Activated T-cell treated with anti-CD3 and anti-CD28 coated beads, Interleukin-2, amount 50 U/mL, for 4 hours (primary cell): ENCODE measurements at regions not wholly inside any gene's neighbourhood (a gene's known extent, or its start where the extent isn't known, plus 50 kb on each side); places are given as distances from the start of the nearest gene placed in this dataset.
"Not testable (repeated sequence)": the region's sequence is repeated elsewhere in the genome, so short reads cannot be mapped to it uniquely, and the experiment has no call there.

Experiments
- ATAC-seq, 2 donors: fragments of 200-7000 bp; cut with Tn5 transposase; one replicate each; pipeline ENCODE4 v1.10.0; 2021
- DNase-seq: peaks from one replicate; pipeline ENCODE4 v3.0.0-alpha.2; 2020
- H3K27me3 Mint-ChIP-seq: one replicate; pipeline ENCODE4 v1.8.0; 2021; ENCODE audit warnings: low read depth, mixed read lengths
- H3K36me3 Mint-ChIP-seq: one replicate; pipeline ENCODE4 v1.8.0; 2022; ENCODE audit warnings: mixed read lengths; ENCODE audit not compliant: insufficient read depth
- H3K4me1 Mint-ChIP-seq: one replicate; pipeline ENCODE4 v1.8.0; 2021; ENCODE audit warnings: low read depth, mixed read lengths
- H3K4me3 Mint-ChIP-seq: one replicate; pipeline ENCODE4 v1.8.0; 2021; ENCODE audit warnings: mild to moderate bottlenecking, moderate library complexity, mixed read lengths
- H3K9me3 Mint-ChIP-seq: one replicate; pipeline ENCODE4 v1.8.0; 2021; ENCODE audit warnings: mixed read lengths

DNA sequence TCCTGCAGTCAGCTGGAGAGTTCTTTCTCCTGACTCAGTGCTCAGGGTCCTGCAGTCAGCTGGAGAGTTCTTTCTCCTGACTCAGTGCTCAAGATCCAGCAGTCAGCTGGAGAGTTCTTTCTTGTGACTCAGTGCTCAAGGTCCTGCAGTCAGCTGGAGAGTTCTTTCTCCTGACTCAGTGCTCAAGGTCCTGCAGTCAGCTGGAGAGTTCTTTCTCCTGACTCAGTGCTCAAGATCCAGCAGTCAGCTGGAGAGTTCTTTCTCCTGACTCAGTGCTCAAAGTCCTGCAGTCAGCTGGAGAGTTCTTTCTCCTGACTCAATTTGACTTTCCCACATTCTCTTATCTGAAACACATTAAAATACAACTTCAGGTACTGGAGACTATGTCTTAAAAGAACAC lies 1265.9 kb downstream of the CDH8 start:
- DNase-seq, H3K4me3 Mint-ChIP-seq, H3K4me1 Mint-ChIP-seq, ATAC-seq, H3K36me3 Mint-ChIP-seq, H3K27me3 Mint-ChIP-seq: not testable (repeated sequence)
- peaks cover 25% of the 10 kb centered on the region for H3K9me3 Mint-ChIP-seq

DNA sequence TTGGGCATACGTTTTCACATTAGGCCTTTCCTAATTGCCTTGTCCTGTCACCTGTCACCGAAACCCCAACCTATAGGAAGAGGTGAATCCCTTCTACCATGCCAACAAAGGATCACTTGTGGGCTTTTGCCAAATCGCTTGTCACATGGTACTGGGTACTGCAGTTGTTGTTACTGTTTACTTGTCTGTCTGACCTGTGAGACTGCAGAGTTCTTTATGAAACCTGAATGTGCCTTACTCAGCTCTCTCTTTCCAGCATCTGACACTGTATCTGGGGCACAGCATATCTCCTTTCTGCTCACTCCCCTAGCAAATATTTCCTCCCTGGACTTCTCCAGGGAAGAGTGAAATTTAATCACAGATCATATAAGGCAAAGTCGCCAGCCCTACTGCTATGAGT lies 1272.4 kb downstream of the CDH8 start:
- DNase-seq (no peak), ATAC-seq (no peak)
- Mint-ChIP-seq H3K27me3 (no peaks in the 10 kb centered on the region), H3K36me3 (no peaks in the 10 kb centered on the region), H3K4me1 (no peaks in the 10 kb centered on the region), H3K4me3 (no peak overlapping the region), H3K9me3 (peaks cover 23% of the 10 kb centered on the region)

- no peaks in the 10 kb centered on the region for H3K27me3 Mint-ChIP-seq
- ATAC-seq (no peak), DNase-seq (no peak)
- H3K4me3 Mint-ChIP-seq, result no peak overlapping the region
- no peaks in the 10 kb centered on the region for H3K4me1 Mint-ChIP-seq
- H3K36me3 Mint-ChIP-seq, result no peaks in the 10 kb centered on the region
- H3K9me3 Mint-ChIP-seq, result peaks cover 3% of the 10 kb centered on the region
Measured at GRCh38 chr16:60755907-60756306, 1280.3 kb downstream of the CDH8 start.

- peaks cover 14% of the 10 kb centered on the region for H3K9me3 Mint-ChIP-seq
- H3K4me1 Mint-ChIP-seq, result no peaks in the 10 kb centered on the region
- H3K4me3 Mint-ChIP-seq, result no peak overlapping the region
- DNase-seq (no peak), ATAC-seq (no peak)
- no peaks in the 10 kb centered on the region for H3K36me3 Mint-ChIP-seq
- no peaks in the 10 kb centered on the region for H3K27me3 Mint-ChIP-seq
Measured at GRCh38 chr16:60748366-60748765, 1287.9 kb downstream of the CDH8 start.

- Mint-ChIP-seq H3K9me3 (peaks cover 15% of the 10 kb centered on the region), H3K27me3 (no peaks in the 10 kb centered on the region), H3K36me3 (no peaks in the 10 kb centered on the region), H3K4me3 (no peak overlapping the region), H3K4me1 (no peaks in the 10 kb centered on the region)
- ATAC-seq, result no peak
- no peak for DNase-seq
Measured at GRCh38 chr16:60744198-60744597, 1292.0 kb downstream of the CDH8 start.

GRCh38 chr16:60741810-60742209 lies 1294.4 kb downstream of the CDH8 start:
- Mint-ChIP-seq H3K36me3 (no peaks in the 10 kb centered on the region), H3K4me1 (no peaks in the 10 kb centered on the region), H3K27me3 (no peaks in the 10 kb centered on the region), H3K4me3 (no peak overlapping the region), H3K9me3 (peaks cover 5% of the 10 kb centered on the region)
- DNase-seq, result no peak
- ATAC-seq, result no peak

- no peaks in the 10 kb centered on the region for H3K36me3 Mint-ChIP-seq
- no peak for DNase-seq
- H3K4me1 Mint-ChIP-seq, result no peaks in the 10 kb centered on the region
- peaks cover 13% of the 10 kb centered on the region for H3K9me3 Mint-ChIP-seq
- H3K4me3 Mint-ChIP-seq, result no peak overlapping the region
- H3K27me3 Mint-ChIP-seq, result no peaks in the 10 kb centered on the region
- no peak for ATAC-seq
Measured at GRCh38 chr16:60739737-60740683, 1296.2 kb downstream of the CDH8 start.

GRCh38 chr16:60731329-60732050 lies 1304.7 kb downstream of the CDH8 start:
- no peak for DNase-seq
- H3K36me3 Mint-ChIP-seq, result no peaks in the 10 kb centered on the region
- H3K9me3 Mint-ChIP-seq, result peaks cover 35% of the 10 kb centered on the region
- no peaks in the 10 kb centered on the region for H3K4me1 Mint-ChIP-seq
- H3K27me3 Mint-ChIP-seq, result no peaks in the 10 kb centered on the region
- no peak overlapping the region for H3K4me3 Mint-ChIP-seq
- no peak for ATAC-seq

- no peaks in the 10 kb centered on the region for H3K36me3 Mint-ChIP-seq
Measured at GRCh38 chr16:60729051-60729450, 1307.2 kb downstream of the CDH8 start.

DNA sequence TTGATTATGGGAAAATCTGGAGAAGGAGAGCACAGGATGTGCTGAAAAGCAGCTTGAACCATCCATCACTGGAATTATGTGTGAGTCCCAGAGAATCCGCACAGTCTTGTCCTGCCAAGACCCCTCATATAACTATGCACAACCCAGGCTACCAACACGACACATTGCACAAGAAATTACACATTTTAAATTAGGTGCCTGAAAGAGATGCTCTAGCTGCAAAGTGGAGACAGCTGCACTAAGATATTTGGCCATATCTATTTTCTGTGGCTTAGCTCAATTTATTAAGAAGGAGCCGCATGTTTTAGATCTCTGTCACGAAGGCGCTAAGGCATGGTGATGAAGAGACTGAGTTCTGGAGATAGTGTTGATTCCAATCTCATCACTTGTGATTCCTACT lies 1308.4 kb downstream of the CDH8 start:
- DNase-seq, result no peak
- no peaks in the 10 kb centered on the region for H3K27me3 Mint-ChIP-seq
- no peak for ATAC-seq
- no peaks in the 10 kb centered on the region for H3K36me3 Mint-ChIP-seq
- peaks cover 27% of the 10 kb centered on the region for H3K9me3 Mint-ChIP-seq
- H3K4me1 Mint-ChIP-seq, result no peaks in the 10 kb centered on the region
- no peak overlapping the region for H3K4me3 Mint-ChIP-seq

More at GRCh38 chr16:60729051-60729450, 1307.2 kb downstream of the CDH8 start:
- no peaks in the 10 kb centered on the region for H3K4me1 Mint-ChIP-seq
- H3K4me3 Mint-ChIP-seq, result no peak overlapping the region
- H3K9me3 Mint-ChIP-seq, result peaks cover 27% of the 10 kb centered on the region
- no peaks in the 10 kb centered on the region for H3K27me3 Mint-ChIP-seq
- no peak for DNase-seq
- ATAC-seq, result no peak

DNA sequence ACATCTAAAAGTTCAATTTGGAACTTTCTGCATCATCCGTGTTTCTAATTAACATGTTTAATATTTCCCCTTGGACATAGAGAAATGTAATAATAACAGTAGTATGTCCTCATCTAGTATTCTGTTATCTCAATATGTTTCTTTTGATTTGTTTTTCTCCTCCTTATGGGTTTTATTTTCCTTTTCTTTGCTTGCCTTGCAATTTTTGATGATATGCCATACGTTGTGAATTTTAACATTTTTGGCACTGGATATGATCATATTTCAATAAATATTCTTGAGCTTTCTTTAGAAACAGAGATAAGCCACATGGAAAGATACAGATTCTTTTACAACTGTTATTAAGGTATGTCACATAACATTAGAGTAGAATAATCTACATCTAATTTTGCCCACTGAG lies 1316.2 kb downstream of the CDH8 start:
- no peak for DNase-seq
- H3K4me3 Mint-ChIP-seq, result no peak overlapping the region
- H3K4me1 Mint-ChIP-seq, result no peaks in the 10 kb centered on the region
- no peaks in the 10 kb centered on the region for H3K36me3 Mint-ChIP-seq
- peaks cover 32% of the 10 kb centered on the region for H3K9me3 Mint-ChIP-seq
- no peak for ATAC-seq
- no peaks in the 10 kb centered on the region for H3K27me3 Mint-ChIP-seq

- no peaks in the 10 kb centered on the region for H3K27me3 Mint-ChIP-seq
Measured at GRCh38 chr16:60717808-60718207, 1318.4 kb downstream of the CDH8 start.

DNA sequence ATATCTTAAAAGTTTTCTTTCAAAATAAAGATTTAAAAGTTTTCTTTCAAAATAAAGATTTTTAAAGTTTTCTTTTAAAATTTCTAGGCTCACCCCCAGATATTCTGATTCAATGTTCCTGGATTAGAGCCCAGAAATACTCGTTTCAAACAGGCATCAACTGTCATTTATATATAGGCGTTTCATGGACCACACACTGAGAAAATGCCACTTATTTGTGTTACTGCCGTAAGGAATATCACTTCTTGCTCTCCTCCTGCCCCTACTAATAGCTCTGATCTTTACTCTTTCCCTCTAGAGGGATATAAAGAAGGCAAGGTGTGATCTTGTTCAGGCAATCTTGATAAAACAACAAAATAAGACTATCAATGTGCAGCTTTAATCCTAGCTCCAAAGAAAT lies 1324.1 kb downstream of the CDH8 start:
- H3K9me3 Mint-ChIP-seq, result peaks cover 23% of the 10 kb centered on the region
- H3K4me3 Mint-ChIP-seq, result no peak overlapping the region
- H3K27me3 Mint-ChIP-seq, result no peaks in the 10 kb centered on the region
- no peaks in the 10 kb centered on the region for H3K36me3 Mint-ChIP-seq
- DNase-seq (no peak), ATAC-seq (no peak)
- H3K4me1 Mint-ChIP-seq, result no peaks in the 10 kb centered on the region

More at GRCh38 chr16:60717808-60718207, 1318.4 kb downstream of the CDH8 start:
- H3K4me1 Mint-ChIP-seq, result no peaks in the 10 kb centered on the region
- no peak for ATAC-seq
- H3K9me3 Mint-ChIP-seq, result peaks cover 29% of the 10 kb centered on the region
- H3K4me3 Mint-ChIP-seq, result no peak overlapping the region
- H3K36me3 Mint-ChIP-seq, result no peaks in the 10 kb centered on the region
- no peak for DNase-seq

GRCh38 chr16:60704726-60705125 lies 1331.5 kb downstream of the CDH8 start:
- Mint-ChIP-seq H3K4me3 (no peak overlapping the region), H3K36me3 (no peaks in the 10 kb centered on the region), H3K27me3 (no peaks in the 10 kb centered on the region), H3K9me3 (peaks cover 16% of the 10 kb centered on the region), H3K4me1 (no peaks in the 10 kb centered on the region)
- DNase-seq, result no peak
- no peak for ATAC-seq

DNA sequence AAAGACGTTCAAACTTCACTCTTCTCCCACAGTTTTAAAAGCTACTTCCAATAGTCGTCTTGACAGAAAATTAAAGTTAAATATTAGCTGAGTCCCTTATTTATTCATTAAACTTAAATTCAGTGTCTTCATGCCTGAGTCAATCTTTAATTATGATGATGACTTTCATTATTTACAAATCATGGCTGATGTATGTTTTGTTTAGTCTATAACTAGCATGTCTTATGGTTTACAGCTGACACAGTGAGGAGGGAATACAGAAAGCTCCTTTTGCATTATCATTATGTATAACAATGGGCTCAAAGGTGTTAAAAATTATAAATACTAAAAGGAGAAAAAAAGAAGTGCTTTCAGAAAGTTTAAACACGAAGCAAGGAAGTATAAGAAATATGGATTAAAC lies 1333.1 kb downstream of the CDH8 start:
- no peaks in the 10 kb centered on the region for H3K4me1 Mint-ChIP-seq
- H3K9me3 Mint-ChIP-seq, result peaks cover 17% of the 10 kb centered on the region
- H3K27me3 Mint-ChIP-seq, result no peaks in the 10 kb centered on the region
- DNase-seq (no peak), ATAC-seq (no peak)
- no peaks in the 10 kb centered on the region for H3K36me3 Mint-ChIP-seq
- H3K4me3 Mint-ChIP-seq, result no peak overlapping the region
